Hematopoietic multipotent progenitor cell treated with erythropoietin and hydrocortisone succinate and interleukin-3 and kit ligand, for 17 days (in vitro differentiated cells): ENCODE measurements at regions not wholly inside any gene's neighbourhood (a gene's known extent, or its start where the extent isn't known, plus 50 kb on each side); places are given as distances from the start of the nearest gene placed in this dataset.

Experiments
- DNase-seq: peaks from one replicate; pipeline ENCODE4 v3.0.0-alpha.2; 2015; ENCODE audit warnings: low spot score

GRCh38 chr1:213728593-213729536 is 258.9 kb upstream of the PROX1 start:
- DNase-seq, result no peak

DNA sequence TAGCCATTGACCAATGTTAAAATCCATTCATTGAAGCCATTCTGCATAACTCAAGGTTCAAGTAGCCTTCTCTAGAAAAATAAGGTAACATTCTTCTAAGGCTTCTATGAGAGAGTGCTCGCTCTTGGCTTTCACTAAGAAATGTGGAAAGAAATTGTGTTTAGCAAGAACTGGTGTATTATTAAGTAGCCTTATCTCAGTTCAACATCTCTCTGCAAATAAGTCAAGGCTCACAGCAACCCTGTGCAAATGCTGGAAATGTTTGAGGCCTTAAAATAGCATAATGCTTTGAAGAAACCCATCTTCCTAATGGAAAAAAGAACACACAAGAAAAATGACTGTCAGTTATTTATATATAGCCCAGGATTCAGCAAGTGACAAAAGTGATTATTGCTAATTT is 254.1 kb upstream of the PROX1 start:
- no peak for DNase-seq

DNA sequence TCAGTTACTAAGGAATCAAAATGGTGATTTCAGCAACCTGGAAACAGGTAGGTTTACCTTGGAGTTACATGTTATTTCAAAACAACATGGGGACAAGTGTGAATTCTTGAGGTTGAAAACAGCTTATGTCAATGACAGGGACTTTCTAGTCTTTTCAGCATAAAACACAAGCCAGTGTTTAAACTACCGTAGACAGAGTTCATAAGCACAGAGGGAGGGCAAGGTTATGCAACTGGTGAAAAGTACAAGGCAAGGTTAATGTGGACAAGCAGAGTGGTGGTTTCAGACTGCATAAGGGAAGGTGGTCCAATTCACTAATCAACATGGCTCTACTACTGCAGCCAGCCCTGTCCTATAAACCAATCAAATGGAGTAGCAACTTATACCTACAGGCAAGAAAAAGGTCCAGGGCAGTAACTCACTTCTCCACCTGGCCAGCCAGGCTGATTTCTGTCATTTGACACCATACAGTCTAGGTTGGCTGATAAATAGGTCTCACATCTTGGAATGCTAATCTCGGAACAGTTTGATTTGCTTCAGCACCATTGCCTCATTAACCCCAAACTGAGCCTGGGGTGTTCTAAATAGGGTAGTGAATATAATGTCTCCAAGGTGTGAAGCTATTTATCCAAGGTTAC is 250.3 kb upstream of the PROX1 start:
- DNase-seq, result no peak

GRCh38 chr1:213738658-213739057 is 249.1 kb upstream of the PROX1 start:
- DNase-seq, result no peak

GRCh38 chr1:213742992-213743391 is 244.8 kb upstream of the PROX1 start:
- DNase-seq, result no peak

DNA sequence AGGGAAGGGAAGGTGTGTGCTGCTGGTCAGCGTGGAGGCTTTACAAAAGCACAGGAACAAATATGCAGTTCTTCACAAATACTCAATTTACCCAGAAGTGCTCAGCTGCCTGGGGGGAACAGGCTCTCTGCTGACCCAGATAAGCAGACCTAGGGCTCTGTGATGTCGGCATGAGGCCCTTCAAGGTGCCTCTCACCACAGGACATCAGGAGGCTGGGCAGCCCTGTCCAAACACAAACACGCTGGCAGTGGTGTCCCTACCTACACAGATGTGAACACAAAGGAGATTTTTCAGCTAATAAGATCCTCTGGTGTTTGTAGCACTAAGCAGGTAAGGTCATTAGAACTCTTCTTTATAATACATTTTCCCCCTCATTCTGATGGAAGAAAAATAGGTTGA is 243.0 kb upstream of the PROX1 start:
- no peak for DNase-seq

DNA sequence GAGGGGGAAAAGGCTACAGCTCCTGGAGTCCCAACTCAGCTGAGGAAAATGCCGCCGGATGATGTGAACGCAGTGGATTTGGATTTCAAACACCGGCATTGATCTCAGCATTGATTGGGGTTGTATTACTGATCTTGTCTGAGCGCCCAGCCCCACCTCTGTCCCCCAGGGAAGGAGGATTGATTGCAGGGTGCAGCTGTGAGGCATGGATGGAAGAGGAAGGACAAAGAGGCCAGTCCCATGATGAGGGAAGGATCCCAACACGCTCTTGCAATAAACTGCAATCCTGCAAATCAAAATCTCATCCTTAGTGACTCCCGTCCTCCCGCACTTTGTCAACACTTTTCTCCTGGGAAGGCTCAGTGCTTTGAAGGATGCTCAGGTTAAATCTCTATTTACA is 242.3 kb upstream of the PROX1 start:
- DNase-seq, result no peak

DNA sequence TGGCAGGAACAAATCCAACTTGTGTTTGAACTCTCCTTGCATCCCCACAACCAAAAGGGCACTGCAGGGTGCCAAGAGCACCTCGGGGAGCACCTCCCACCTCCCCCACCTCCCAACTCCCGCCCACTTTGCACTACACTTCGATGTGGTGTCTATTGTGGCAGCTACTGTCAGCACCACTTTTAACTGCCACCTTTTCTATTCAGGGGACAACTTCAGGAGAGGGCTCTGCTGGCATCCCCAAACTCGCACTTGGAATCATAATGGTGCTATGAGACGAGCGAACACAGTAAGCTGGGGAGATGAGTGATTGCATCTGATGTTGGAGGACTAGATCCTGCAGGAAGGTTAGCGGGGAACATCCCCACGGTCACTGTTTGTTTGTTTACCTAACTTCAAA is 238.2 kb upstream of the PROX1 start:
- no peak for DNase-seq

GRCh38 chr1:213750231-213751063 is 237.3 kb upstream of the PROX1 start:
- DNase-seq, result no peak

- no peak for DNase-seq
Measured at GRCh38 chr1:213751064-213751397, 236.7 kb upstream of the PROX1 start.

GRCh38 chr1:213759359-213760181 is 228.2 kb upstream of the PROX1 start:
- no peak for DNase-seq

GRCh38 chr1:213761845-213762407 is 225.8 kb upstream of the PROX1 start:
- DNase-seq, result no peak

- no peak for DNase-seq
Measured at GRCh38 chr1:213767683-213768082, 220.1 kb upstream of the PROX1 start.

- no peak for DNase-seq
Measured at GRCh38 chr1:213772128-213773063, 215.4 kb upstream of the PROX1 start.

DNA sequence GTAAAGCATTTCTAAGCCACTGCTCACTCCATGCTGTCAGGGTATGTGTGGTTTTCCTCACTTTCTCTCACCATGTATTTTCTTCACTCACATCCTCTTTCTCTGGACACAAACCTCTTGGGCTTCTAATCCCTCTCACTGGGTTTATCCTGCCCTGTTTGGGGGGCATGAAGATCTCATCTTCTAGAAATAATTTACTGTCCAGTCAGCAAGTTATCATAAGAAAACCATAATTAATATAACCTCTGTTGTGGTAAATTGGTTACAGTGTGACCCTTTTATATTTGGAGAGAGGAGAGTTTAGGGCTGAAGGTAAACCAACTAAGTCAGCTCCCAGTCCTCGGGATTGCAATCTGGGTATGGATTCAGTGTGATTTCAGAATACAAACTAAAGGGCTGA is 213.8 kb upstream of the PROX1 start:
- no peak for DNase-seq

GRCh38 chr1:213776969-213777368 is 210.8 kb upstream of the PROX1 start:
- no peak for DNase-seq

DNA sequence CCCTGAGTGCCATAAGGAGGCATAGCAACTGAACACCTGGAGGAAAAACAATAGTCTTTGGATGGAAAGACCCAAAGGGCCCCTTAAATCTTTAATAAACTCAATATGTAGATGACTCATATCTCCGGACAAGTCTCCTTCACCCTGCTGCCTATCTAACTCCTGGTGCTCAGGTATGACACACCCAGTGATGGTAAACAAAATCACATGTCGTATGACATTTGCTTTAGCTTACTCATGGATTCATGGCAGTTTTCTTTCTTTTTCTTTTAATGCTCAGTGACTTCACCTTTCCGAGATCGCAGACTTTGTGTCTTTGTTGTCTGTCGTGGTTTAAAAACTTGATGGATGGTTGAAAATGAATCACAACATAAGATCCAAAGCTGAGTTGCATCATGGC is 208.5 kb upstream of the PROX1 start:
- no peak for DNase-seq

DNA sequence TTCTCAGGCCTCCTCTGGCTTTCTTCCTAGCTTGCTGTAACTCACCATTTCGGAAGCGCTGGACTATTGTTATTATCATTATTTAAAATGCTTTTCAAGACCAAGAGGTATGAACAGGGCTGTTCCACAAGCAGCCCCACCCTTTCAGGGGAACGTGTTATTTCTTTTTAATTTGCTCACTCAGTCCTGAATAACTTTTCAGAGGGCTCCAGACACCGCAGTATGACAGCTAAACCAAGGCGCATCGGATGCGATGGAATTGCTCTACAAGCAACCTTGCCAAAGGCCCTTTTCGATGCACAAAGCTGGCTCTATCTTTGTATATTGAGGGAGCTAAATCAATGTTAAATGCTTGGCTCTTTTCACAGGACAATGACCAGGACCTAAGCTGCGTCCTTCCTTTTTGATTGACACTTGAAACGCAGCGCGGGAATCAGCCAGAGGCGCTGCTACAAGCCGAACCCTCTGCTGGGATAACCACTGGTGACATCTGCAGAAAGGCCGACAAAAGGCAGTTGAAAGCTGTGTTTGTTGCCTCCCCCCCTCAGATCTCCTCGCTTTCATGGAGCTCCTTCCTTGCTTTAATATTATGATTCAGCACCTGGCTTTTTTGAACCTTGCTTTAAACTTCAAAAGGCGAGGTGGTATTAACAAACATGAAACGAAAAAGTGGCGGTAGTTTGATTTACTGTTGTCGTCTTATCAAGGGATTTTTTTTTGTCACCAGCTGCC is 204.7 kb upstream of the PROX1 start:
- DNase-seq, result no peak

DNA sequence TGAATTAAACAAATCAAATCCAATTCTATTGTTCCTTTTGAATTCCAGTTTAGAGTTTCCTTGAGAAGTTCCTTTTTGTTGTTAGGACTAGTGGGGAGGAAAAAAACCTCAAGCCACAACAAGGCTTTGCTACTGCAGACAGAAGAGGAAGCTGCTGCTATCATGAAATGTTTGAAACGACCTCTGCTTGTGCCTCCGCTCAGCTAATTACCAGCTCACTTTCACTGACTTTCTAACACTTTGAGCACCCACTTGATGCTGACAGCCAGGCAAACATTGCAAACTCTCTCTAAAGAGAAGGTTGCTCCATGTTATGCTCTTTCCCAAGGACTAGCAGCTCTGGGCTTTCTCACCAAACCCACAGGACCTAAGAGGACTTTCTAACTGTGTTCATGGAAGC is 203.9 kb upstream of the PROX1 start:
- no peak for DNase-seq

DNA sequence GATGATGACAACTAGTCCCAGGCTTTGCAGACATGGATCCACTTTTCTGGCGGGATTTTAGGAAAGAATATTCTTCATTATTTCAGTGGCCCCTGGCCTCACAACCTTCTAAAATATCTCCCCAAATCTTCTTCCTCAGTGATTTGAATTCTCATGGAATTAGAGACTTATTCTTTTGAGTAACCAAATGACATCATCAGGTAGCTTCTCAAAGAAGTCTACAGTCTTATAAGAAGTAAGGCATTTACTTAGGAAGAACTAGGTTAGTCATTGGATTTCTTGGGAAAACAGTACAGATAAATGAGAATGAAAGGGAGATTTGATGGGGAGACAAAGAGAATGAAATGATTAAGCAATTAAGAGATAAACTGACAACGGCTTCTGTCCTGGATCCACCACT is 201.1 kb upstream of the PROX1 start:
- DNase-seq, result no peak
